ENCODE measurements at regions not wholly inside any gene's neighbourhood (a gene's known extent, or its start where the extent isn't known, plus 50 kb on each side); places are given as distances from the start of the nearest gene placed in this dataset.
"Not testable (repeated sequence)": the region's sequence is repeated elsewhere in the genome, so short reads cannot be mapped to it uniquely, and the experiment has no call there.

- H3K4me3 ChIP-seq (ENCODE audit: control insufficient read depth in 1 of 7, extremely low read depth in 1 of 7, insufficient read depth in 4 of 7, low read depth in 2 of 7, low read length in 6 of 7): no peak overlapping the region
- ChIA-PET POLR2A (no interaction called here), CTCF (no interaction called here)
- no peaks in the 10 kb centered on the region for H3K4me1 ChIP-seq (ENCODE audit: control extremely low read depth in 1 of 4, control insufficient read depth in 4 of 4, insufficient read depth in 4 of 4, low read length in 3 of 4)
- H3K36me3 ChIP-seq (ENCODE audit: control insufficient read depth in 4 of 4, insufficient read depth in 4 of 4, low read length in 3 of 4): no peaks in the 10 kb centered on the region
- H3K9me3 ChIP-seq (ENCODE audit: control extremely low read depth in 1 of 5, control insufficient read depth in 4 of 5, insufficient read depth in 2 of 5, low read depth in 1 of 5, low read length in 4 of 5): no peaks in the 10 kb centered on the region
- DNase-seq: no peak
- no peaks in the 10 kb centered on the region for H3K27me3 ChIP-seq (replicated peaks in 2 of 5; ENCODE audit: control insufficient read depth in 4 of 5, insufficient read depth in 5 of 5, low read length in 4 of 5)
- no peak overlapping the region for H3K27ac ChIP-seq (ENCODE audit: insufficient read depth in 1 of 2, low read depth in 1 of 2, low read length in 2 of 2, poor library complexity in 1 of 2, severe bottlenecking in 2 of 2)
- WGBS (ENCODE audit: insufficient coverage): 83% methylated on average over 8 of the region's 9 CpGs
These were observed 576.3 kb upstream of the NECTIN3 start for GRCh38 chr3:110495201-110495927.

- ChIA-PET CTCF (no interaction called here), POLR2A (no interaction called here)
- Histone ChIP-seq H3K9me3 (ENCODE audit: control extremely low read depth in 1 of 5, control insufficient read depth in 4 of 5, insufficient read depth in 2 of 5, low read depth in 1 of 5, low read length in 4 of 5) (no peaks in the 10 kb centered on the region), H3K4me3 (ENCODE audit: control insufficient read depth in 1 of 7, extremely low read depth in 1 of 7, insufficient read depth in 4 of 7, low read depth in 2 of 7, low read length in 6 of 7) (no peak overlapping the region), H3K27ac (ENCODE audit: insufficient read depth in 1 of 2, low read depth in 1 of 2, low read length in 2 of 2, poor library complexity in 1 of 2, severe bottlenecking in 2 of 2) (no peak overlapping the region), H3K27me3 (replicated peaks in 2 of 5; ENCODE audit: control insufficient read depth in 4 of 5, insufficient read depth in 5 of 5, low read length in 4 of 5) (no peaks in the 10 kb centered on the region), H3K4me1 (ENCODE audit: control extremely low read depth in 1 of 4, control insufficient read depth in 4 of 4, insufficient read depth in 4 of 4, low read length in 3 of 4) (no peaks in the 10 kb centered on the region), H3K36me3 (ENCODE audit: control insufficient read depth in 4 of 4, insufficient read depth in 4 of 4, low read length in 3 of 4) (no peaks in the 10 kb centered on the region)
- WGBS (ENCODE audit: insufficient coverage): 89% methylated on average over 2 of the region's 2 CpGs
- no peak for DNase-seq
These were observed 567.2 kb upstream of the NECTIN3 start for GRCh38 chr3:110504401-110504800.

- Histone ChIP-seq H3K36me3 (ENCODE audit: control insufficient read depth in 4 of 4, insufficient read depth in 4 of 4, low read length in 3 of 4) (no peaks in the 10 kb centered on the region), H3K4me1 (ENCODE audit: control extremely low read depth in 1 of 4, control insufficient read depth in 4 of 4, insufficient read depth in 4 of 4, low read length in 3 of 4) (no peaks in the 10 kb centered on the region), H3K9me3 (ENCODE audit: control extremely low read depth in 1 of 5, control insufficient read depth in 4 of 5, insufficient read depth in 2 of 5, low read depth in 1 of 5, low read length in 4 of 5) (no peaks in the 10 kb centered on the region), H3K27ac (ENCODE audit: insufficient read depth in 1 of 2, low read depth in 1 of 2, low read length in 2 of 2, poor library complexity in 1 of 2, severe bottlenecking in 2 of 2) (peak overlapping the region in 1 of 2 experiments; percentile 5), H3K27me3 (replicated peaks in 2 of 5; ENCODE audit: control insufficient read depth in 4 of 5, insufficient read depth in 5 of 5, low read length in 4 of 5) (no peaks in the 10 kb centered on the region), H3K4me3 (ENCODE audit: control insufficient read depth in 1 of 7, extremely low read depth in 1 of 7, insufficient read depth in 4 of 7, low read depth in 2 of 7, low read length in 6 of 7) (no peak overlapping the region)
- peak in 2 of 3 donors; percentile 1 to 8 for DNase-seq
- POLR2A ChIA-PET: no interaction called here
- CTCF ChIA-PET: no interaction called here
- 60% methylated on average over 2 of the region's 4 CpGs for WGBS (ENCODE audit: insufficient coverage)
These were observed 566.7 kb upstream of the NECTIN3 start for GRCh38 chr3:110504901-110505300.

- 81% methylated on average over 4 of the region's 4 CpGs for WGBS (ENCODE audit: insufficient coverage)
- H3K27me3 ChIP-seq (replicated peaks in 2 of 5; ENCODE audit: control insufficient read depth in 4 of 5, insufficient read depth in 5 of 5, low read length in 4 of 5): no peaks in the 10 kb centered on the region
- no peak for DNase-seq
- ChIA-PET CTCF (no interaction called here), POLR2A (no interaction called here)
- H3K36me3 ChIP-seq (ENCODE audit: control insufficient read depth in 4 of 4, insufficient read depth in 4 of 4, low read length in 3 of 4): no peaks in the 10 kb centered on the region
- no peak overlapping the region for H3K27ac ChIP-seq (ENCODE audit: insufficient read depth in 1 of 2, low read depth in 1 of 2, low read length in 2 of 2, poor library complexity in 1 of 2, severe bottlenecking in 2 of 2)
- H3K4me1 ChIP-seq (ENCODE audit: control extremely low read depth in 1 of 4, control insufficient read depth in 4 of 4, insufficient read depth in 4 of 4, low read length in 3 of 4): no peaks in the 10 kb centered on the region
- H3K9me3 ChIP-seq (ENCODE audit: control extremely low read depth in 1 of 5, control insufficient read depth in 4 of 5, insufficient read depth in 2 of 5, low read depth in 1 of 5, low read length in 4 of 5): no peaks in the 10 kb centered on the region
- H3K4me3 ChIP-seq (ENCODE audit: control insufficient read depth in 1 of 7, extremely low read depth in 1 of 7, insufficient read depth in 4 of 7, low read depth in 2 of 7, low read length in 6 of 7): no peak overlapping the region
These were observed 564.7 kb upstream of the NECTIN3 start for GRCh38 chr3:110506890-110507289.

- H3K27me3 ChIP-seq (replicated peaks in 2 of 5; ENCODE audit: control insufficient read depth in 4 of 5, insufficient read depth in 5 of 5, low read length in 4 of 5); H3K27ac ChIP-seq (ENCODE audit: insufficient read depth in 1 of 2, low read depth in 1 of 2, low read length in 2 of 2, poor library complexity in 1 of 2, severe bottlenecking in 2 of 2); POLR2A ChIA-PET; CTCF ChIA-PET; H3K9me3 ChIP-seq (ENCODE audit: control extremely low read depth in 1 of 5, control insufficient read depth in 4 of 5, insufficient read depth in 2 of 5, low read depth in 1 of 5, low read length in 4 of 5); H3K4me3 ChIP-seq (ENCODE audit: control insufficient read depth in 1 of 7, extremely low read depth in 1 of 7, insufficient read depth in 4 of 7, low read depth in 2 of 7, low read length in 6 of 7); H3K36me3 ChIP-seq (ENCODE audit: control insufficient read depth in 4 of 4, insufficient read depth in 4 of 4, low read length in 3 of 4); DNase-seq; H3K4me1 ChIP-seq (ENCODE audit: control extremely low read depth in 1 of 4, control insufficient read depth in 4 of 4, insufficient read depth in 4 of 4, low read length in 3 of 4): not testable (repeated sequence)
These were observed 564.0 kb upstream of the NECTIN3 start for GRCh38 chr3:110507570-110507969.

GRCh38 chr3:110512961-110513360 lies 558.7 kb upstream of the NECTIN3 start:
- Histone ChIP-seq H3K27me3 (replicated peaks in 2 of 5; ENCODE audit: control insufficient read depth in 4 of 5, insufficient read depth in 5 of 5, low read length in 4 of 5) (no peaks in the 10 kb centered on the region), H3K4me1 (ENCODE audit: control extremely low read depth in 1 of 4, control insufficient read depth in 4 of 4, insufficient read depth in 4 of 4, low read length in 3 of 4) (no peaks in the 10 kb centered on the region), H3K4me3 (ENCODE audit: control insufficient read depth in 1 of 7, extremely low read depth in 1 of 7, insufficient read depth in 4 of 7, low read depth in 2 of 7, low read length in 6 of 7) (no peak overlapping the region), H3K27ac (ENCODE audit: insufficient read depth in 1 of 2, low read depth in 1 of 2, low read length in 2 of 2, poor library complexity in 1 of 2, severe bottlenecking in 2 of 2) (no peak overlapping the region), H3K36me3 (ENCODE audit: control insufficient read depth in 4 of 4, insufficient read depth in 4 of 4, low read length in 3 of 4) (no peaks in the 10 kb centered on the region), H3K9me3 (ENCODE audit: control extremely low read depth in 1 of 5, control insufficient read depth in 4 of 5, insufficient read depth in 2 of 5, low read depth in 1 of 5, low read length in 4 of 5) (no peaks in the 10 kb centered on the region)
- POLR2A ChIA-PET: no interaction called here
- 87% methylated on average over 3 of the region's 3 CpGs for WGBS (ENCODE audit: insufficient coverage)
- CTCF ChIA-PET: no interaction called here
- DNase-seq: no peak

GRCh38 chr3:110518031-110518430 lies 553.6 kb upstream of the NECTIN3 start:
- WGBS (ENCODE audit: insufficient coverage): no CpG with 5 or more reads among the region's 1 CpG
- Histone ChIP-seq H3K27ac (ENCODE audit: insufficient read depth in 1 of 2, low read depth in 1 of 2, low read length in 2 of 2, poor library complexity in 1 of 2, severe bottlenecking in 2 of 2) (no peak overlapping the region), H3K36me3 (ENCODE audit: control insufficient read depth in 4 of 4, insufficient read depth in 4 of 4, low read length in 3 of 4) (no peaks in the 10 kb centered on the region), H3K27me3 (replicated peaks in 2 of 5; ENCODE audit: control insufficient read depth in 4 of 5, insufficient read depth in 5 of 5, low read length in 4 of 5) (no peaks in the 10 kb centered on the region), H3K9me3 (ENCODE audit: control extremely low read depth in 1 of 5, control insufficient read depth in 4 of 5, insufficient read depth in 2 of 5, low read depth in 1 of 5, low read length in 4 of 5) (no peaks in the 10 kb centered on the region), H3K4me1 (ENCODE audit: control extremely low read depth in 1 of 4, control insufficient read depth in 4 of 4, insufficient read depth in 4 of 4, low read length in 3 of 4) (no peaks in the 10 kb centered on the region), H3K4me3 (ENCODE audit: control insufficient read depth in 1 of 7, extremely low read depth in 1 of 7, insufficient read depth in 4 of 7, low read depth in 2 of 7, low read length in 6 of 7) (no peak overlapping the region)
- no peak for DNase-seq
- ChIA-PET CTCF (no interaction called here), POLR2A (no interaction called here)

Data from common myeloid progenitor, CD34-positive (primary cell).